SU-DHL-6 (cell line): ENCODE measurements at regions not wholly inside any gene's neighbourhood (a gene's known extent, or its start where the extent isn't known, plus 50 kb on each side); places are given as distances from the start of the nearest gene placed in this dataset.

Source experiments
- CTCF ChIP-seq: fragments of 200-600 bp; sonication (generic); IDR thresholded peaks from one replicate; pipeline ENCODE4 v1.5.1; 2017; ENCODE audit warnings: antibody characterized with exemption, mild to moderate bottlenecking, low read length, moderate library complexity; ENCODE audit not compliant: insufficient read depth, poor library complexity, severe bottlenecking
- EZH2phosphoT487 ChIP-seq: fragments of 200-600 bp; sonication (generic), shearing (Covaris generic); conservative IDR thresholded peaks from 2 replicates; pipeline ENCODE4 v1.6.1; 2018; ENCODE audit warnings: mild to moderate bottlenecking, antibody characterized with exemption, low read length, moderate library complexity, mixed read lengths

GRCh38 chr6:67412035-67412434, 1223.0 kb upstream of the ADGRB3 start:
- no peak for TF ChIP-seq CTCF
- no peak for TF ChIP-seq EZH2phosphoT487
